ENCODE measurements at regions not wholly inside any gene's neighbourhood (a gene's known extent, or its start where the extent isn't known, plus 50 kb on each side); places are given as distances from the start of the nearest gene placed in this dataset.

DNA sequence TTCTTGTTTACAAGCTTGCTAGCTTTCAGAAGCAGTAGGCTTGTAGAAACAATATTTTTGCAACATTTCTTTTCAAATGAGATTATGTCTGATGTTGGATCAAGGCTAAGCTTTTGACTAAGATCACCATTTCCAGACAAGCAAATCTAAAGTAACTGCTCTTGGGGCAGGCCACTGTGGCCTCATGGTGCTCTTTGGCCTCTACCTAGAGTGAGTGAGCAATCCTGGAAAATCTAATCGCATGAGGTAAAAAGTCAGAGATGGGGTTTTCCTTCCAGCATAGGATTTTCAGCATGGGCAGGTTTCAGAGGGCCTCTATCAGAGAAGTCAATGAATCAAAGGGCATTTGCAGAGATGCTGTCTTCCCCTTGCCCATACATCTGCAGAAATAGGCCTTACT is 331.9 kb downstream of the OMA1 start:
- no peak for TF ChIP-seq CTCF (IDR thresholded peaks at IDR 0.05 in 8 of 11, conservative IDR thresholded peaks at IDR 0.05 in 3 of 11)
- TF ChIP-seq POLR2A (IDR thresholded peaks at IDR 0.05) = no peak
- TF ChIP-seq POLR2AphosphoS5 (IDR thresholded peaks at IDR 0.05) = no peak
- WGBS, 5 donors = 88 to 100% (median 94%) methylated on average over 1 of the region's 1 CpG
- intact Hi-C loops (cut with DNase I; ENCODE audit: low total_unique reads) = no loop called here

DNA sequence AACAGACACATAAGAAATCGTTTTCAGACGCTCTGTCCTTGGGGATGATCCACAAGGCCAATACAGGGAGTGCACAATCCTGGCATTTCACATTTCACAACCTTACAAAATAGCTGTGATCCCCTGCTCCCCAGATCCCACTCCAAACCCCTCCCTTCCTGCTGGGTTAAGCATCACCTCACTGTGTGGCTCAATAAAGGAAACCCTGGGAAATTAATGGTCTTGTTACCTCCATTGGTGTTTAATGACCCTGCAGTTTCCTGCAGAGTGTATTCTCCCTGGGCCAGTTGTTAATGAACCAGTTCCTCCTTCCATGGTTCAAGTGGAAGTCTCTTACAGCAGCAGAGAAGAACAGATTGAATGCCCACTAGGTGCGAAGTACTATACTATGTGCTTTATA is 334.7 kb downstream of the OMA1 start:
- H3K27me3 ChIP-seq (replicated peaks in 1 of 7) = no peaks in the 10 kb centered on the region
- no peaks in the 10 kb centered on the region for H3K36me3 ChIP-seq
- peaks cover 0 to 6% (median 0%) of the 10 kb centered on the region in 8 donors for H3K9me3 ChIP-seq
- no peak overlapping the region for H3K4me3 ChIP-seq
- 37 to 70% (median 40%) methylated on average over 3 of the region's 3 CpGs for WGBS, 5 donors
- H3K4me1 ChIP-seq = no peaks in the 10 kb centered on the region
- intact Hi-C loops (cut with DNase I; ENCODE audit: low total_unique reads) = no loop called here
- TF ChIP-seq POLR2AphosphoS5 (IDR thresholded peaks at IDR 0.05) = no peak
- no peak for TF ChIP-seq POLR2A (IDR thresholded peaks at IDR 0.05)
- no peak for TF ChIP-seq CTCF (IDR thresholded peaks at IDR 0.05 in 8 of 11, conservative IDR thresholded peaks at IDR 0.05 in 3 of 11)
- H3K27ac ChIP-seq = no peak overlapping the region
- no peak for DNase-seq

More for the DNA sequence above, 331.9 kb downstream of the OMA1 start:
- no peak for DNase-seq
- peaks cover 0 to 6% (median 0%) of the 10 kb centered on the region in 8 donors for H3K9me3 ChIP-seq
- H3K4me1 ChIP-seq = no peaks in the 10 kb centered on the region
- no peaks in the 10 kb centered on the region for H3K27me3 ChIP-seq (replicated peaks in 1 of 7)
- H3K36me3 ChIP-seq = no peaks in the 10 kb centered on the region
- H3K4me3 ChIP-seq = no peak overlapping the region
- no peak overlapping the region for H3K27ac ChIP-seq

DNA sequence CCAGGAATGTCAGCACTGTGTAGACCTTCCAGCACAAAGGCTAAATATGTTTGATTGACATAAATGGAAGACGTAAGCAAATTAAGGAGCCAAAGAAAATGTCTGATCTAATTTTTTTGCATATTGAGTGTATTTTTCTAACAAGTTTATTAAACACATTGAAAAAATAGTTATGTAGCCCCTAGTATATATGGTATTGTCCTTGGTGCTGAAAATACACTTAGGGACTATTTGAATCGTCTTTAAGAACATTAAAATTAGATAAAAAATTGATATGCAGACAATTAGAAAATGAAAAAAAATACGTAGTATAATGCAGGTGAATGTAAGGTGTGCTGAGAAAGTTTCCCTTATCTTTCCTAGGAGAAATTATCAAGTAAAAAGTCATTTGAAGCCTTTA is 337.0 kb downstream of the OMA1 start:
- Histone ChIP-seq H3K27ac (no peak overlapping the region), H3K27me3 (replicated peaks in 1 of 7) (no peaks in the 10 kb centered on the region), H3K36me3 (no peaks in the 10 kb centered on the region), H3K9me3 (no peaks in the 10 kb centered on the region), H3K4me1 (no peaks in the 10 kb centered on the region), H3K4me3 (no peak overlapping the region)
- intact Hi-C loops (cut with DNase I; ENCODE audit: low total_unique reads) = no loop called here
- WGBS, 5 donors = 68 to 78% (median 71%) methylated on average over 3 of the region's 3 CpGs
- no peak for TF ChIP-seq POLR2A (IDR thresholded peaks at IDR 0.05)
- no peak for TF ChIP-seq POLR2AphosphoS5 (IDR thresholded peaks at IDR 0.05)
- no peak for TF ChIP-seq CTCF (IDR thresholded peaks at IDR 0.05 in 8 of 11, conservative IDR thresholded peaks at IDR 0.05 in 3 of 11)
- DNase-seq = no peak

- intact Hi-C loops (cut with DNase I; ENCODE audit: low total_unique reads) = no loop called here
- H3K27ac ChIP-seq = no peak overlapping the region
- H3K36me3 ChIP-seq = no peaks in the 10 kb centered on the region
- H3K27me3 ChIP-seq (replicated peaks in 1 of 7) = no peaks in the 10 kb centered on the region
- WGBS, 5 donors = 88 to 100% (median 93%) methylated on average over 1 of the region's 1 CpG
- H3K4me3 ChIP-seq = no peak overlapping the region
- DNase-seq = no peak
- no peaks in the 10 kb centered on the region for H3K9me3 ChIP-seq
- TF ChIP-seq POLR2AphosphoS5 (IDR thresholded peaks at IDR 0.05) (no peak), CTCF (IDR thresholded peaks at IDR 0.05 in 8 of 11, conservative IDR thresholded peaks at IDR 0.05 in 3 of 11) (no peak)
- no peaks in the 10 kb centered on the region for H3K4me1 ChIP-seq
Observed at GRCh38 chr1:58206749-58207148, 339.8 kb downstream of the OMA1 start.

Measured in spleen (tissue), 11 donors.